Mesenchymal stem cell (in vitro differentiated cells and primary cell): ENCODE measurements at regions not wholly inside any gene's neighbourhood (a gene's known extent, or its start where the extent isn't known, plus 50 kb on each side); places are given as distances from the start of the nearest gene placed in this dataset.
A peak's percentile ranks its signal among the peaks of the same experiment; 100 is the strongest.

ENCODE experiments used
- DNase-seq: peaks from one replicate; pipeline ENCODE4 v3.0.0-alpha.2; 2013
- H2AFZ ChIP-seq: one replicate; pipeline ENCODE4 v1.6.1; 2013; ENCODE audit warnings: low read depth, mild to moderate bottlenecking, control low read depth, inconsistent platforms, low read length, moderate library complexity
- H2AK5ac ChIP-seq: 2 replicates; pipeline ENCODE4 v1.6.1; 2013; ENCODE audit warnings: low read length, moderate library complexity, mild to moderate bottlenecking, inconsistent platforms; ENCODE audit not compliant: severe bottlenecking
- H2BK120ac ChIP-seq: one replicate; pipeline ENCODE4 v1.6.1; 2013; ENCODE audit warnings: low read depth, mild to moderate bottlenecking, inconsistent platforms, low read length, moderate library complexity
- H2BK12ac ChIP-seq, 2 experiments: one replicate each; pipeline ENCODE4 v1.6.1; 2013; ENCODE audit warnings: inconsistent platforms in 2 of 2, low read length in 2 of 2, mild to moderate bottlenecking in 2 of 2, moderate library complexity in 2 of 2, control low read depth in 1 of 2
- H2BK15ac ChIP-seq: one replicate; pipeline ENCODE4 v1.6.1; 2013; ENCODE audit warnings: mild to moderate bottlenecking, low read depth, inconsistent platforms; ENCODE audit not compliant: poor library complexity, severe bottlenecking
- H2BK5ac ChIP-seq: 2 replicates; pipeline ENCODE4 v1.6.1; 2013; ENCODE audit warnings: low read depth, mild to moderate bottlenecking, low read length, control low read depth, inconsistent platforms; ENCODE audit not compliant: poor library complexity, severe bottlenecking
- H3K14ac ChIP-seq, 2 experiments: one replicate each; pipeline ENCODE4 v1.6.1; 2013; ENCODE audit warnings: inconsistent platforms in 2 of 2, low read length in 2 of 2, control low read depth in 1 of 2, mild to moderate bottlenecking in 1 of 2, moderate library complexity in 1 of 2
- H3K18ac ChIP-seq, 2 experiments: one replicate each; pipeline ENCODE4 v1.6.1; 2013; ENCODE audit warnings: inconsistent platforms in 2 of 2, low read length in 2 of 2, control low read depth in 1 of 2, low read depth in 1 of 2, mild to moderate bottlenecking in 1 of 2
- H3K23ac ChIP-seq, 2 experiments: one replicate each; pipeline ENCODE4 v1.6.1; 2013; ENCODE audit warnings: inconsistent platforms in 2 of 2, low read length in 2 of 2, mild to moderate bottlenecking in 2 of 2, moderate library complexity in 2 of 2, control low read depth in 1 of 2
- H3K27ac ChIP-seq: 2 replicates; pipeline ENCODE4 v1.5.1; 2013; ENCODE audit warnings: mild to moderate bottlenecking, moderate library complexity, low read length, control low read depth, inconsistent platforms; ENCODE audit not compliant: poor library complexity, severe bottlenecking
- H3K27me3 ChIP-seq, 2 experiments: 2 replicates each; pipeline versions ENCODE4 v1.6.1 to v1.7.0; 2013; ENCODE audit warnings: low read length in 2 of 2, mild to moderate bottlenecking in 2 of 2, moderate library complexity in 2 of 2, control low read depth in 1 of 2, inconsistent platforms in 1 of 2; ENCODE audit not compliant: control insufficient read depth in 1 of 2, insufficient read depth in 1 of 2
- H3K36me3 ChIP-seq, 2 experiments: 2 replicates each; pipeline versions ENCODE4 v1.6.1 to v1.7.0; 2013; ENCODE audit warnings: low read length in 2 of 2, control low read depth in 1 of 2, inconsistent platforms in 1 of 2, low read depth in 1 of 2, mild to moderate bottlenecking in 1 of 2; ENCODE audit not compliant: insufficient read depth in 2 of 2, control insufficient read depth in 1 of 2
- H3K4ac ChIP-seq, 2 experiments: one replicate each; pipeline ENCODE4 v1.6.1; 2013; ENCODE audit warnings: inconsistent platforms in 2 of 2, low read length in 2 of 2, mild to moderate bottlenecking in 2 of 2, moderate library complexity in 2 of 2, control low read depth in 1 of 2, low read depth in 1 of 2
- H3K4me1 ChIP-seq: 2 replicates; pipeline ENCODE4 v1.6.1; 2013; ENCODE audit warnings: low read depth, low read length, control low read depth; ENCODE audit not compliant: control insufficient read depth, insufficient read depth
- H3K4me2 ChIP-seq: 2 replicates; pipeline ENCODE4 v1.6.1; 2013; ENCODE audit warnings: low read length, mild to moderate bottlenecking, inconsistent platforms; ENCODE audit not compliant: poor library complexity, severe bottlenecking
- H3K4me3 ChIP-seq, 2 experiments: 2 replicates each; pipeline versions ENCODE4 v1.5.1 to v1.7.0; 2013; ENCODE audit warnings: low read length in 2 of 2, mild to moderate bottlenecking in 2 of 2, control low read depth in 1 of 2, low read depth in 1 of 2; ENCODE audit not compliant: insufficient read depth in 1 of 2
- H3K79me1 ChIP-seq: replicated peaks from 2 replicates; pipeline ENCODE4 v1.6.1; 2013; ENCODE audit warnings: mild to moderate bottlenecking, control low read depth, low read length, inconsistent platforms; ENCODE audit not compliant: poor library complexity, severe bottlenecking
- H3K9ac ChIP-seq: 2 replicates; pipeline ENCODE4 v1.7.0; 2013; ENCODE audit warnings: mild to moderate bottlenecking, low read length, moderate library complexity
- H3K9me3 ChIP-seq: 2 replicates; pipeline ENCODE4 v1.7.0; 2013; ENCODE audit warnings: mild to moderate bottlenecking, low read length; ENCODE audit not compliant: control insufficient read depth
- H4K8ac ChIP-seq: one replicate; pipeline ENCODE4 v1.6.1; 2013; ENCODE audit warnings: inconsistent platforms, mild to moderate bottlenecking, low read length, moderate library complexity
- H4K91ac ChIP-seq: one replicate; pipeline ENCODE4 v1.6.1; 2013; ENCODE audit warnings: mild to moderate bottlenecking, low read length, inconsistent platforms
- WGBS: methylation state at CpG from one replicate; pipeline ENCODE4 v1.1.7; 2013; ENCODE audit warnings: mixed read lengths; 5-methylcytosine and 5-hydroxymethylcytosine counted together

DNA sequence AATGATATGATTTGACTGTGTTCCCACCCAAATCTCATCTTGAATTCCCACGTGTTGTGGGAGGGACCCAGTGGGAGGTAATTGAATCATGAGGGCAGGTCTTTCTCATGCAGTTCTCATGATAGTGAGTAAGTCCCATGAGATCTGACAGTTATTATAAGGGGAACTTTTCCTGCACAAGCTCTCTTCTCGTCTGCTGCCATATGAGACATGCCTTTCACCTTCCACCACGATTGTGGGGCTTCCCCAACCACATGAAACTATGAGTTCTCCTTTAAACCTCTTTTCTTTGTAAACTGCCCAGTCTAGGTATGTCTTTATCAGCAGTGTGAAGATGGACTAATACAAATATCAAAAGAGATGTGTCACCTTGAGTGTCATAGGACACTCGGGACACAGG lies 502.7 kb upstream of the PODXL start:
- no peak overlapping the region for H3K23ac ChIP-seq
- no peaks in the 10 kb centered on the region for H3K4me1 ChIP-seq
- H3K14ac ChIP-seq: no peak overlapping the region
- H2AK5ac ChIP-seq: no peak overlapping the region
- no peak overlapping the region for H3K18ac ChIP-seq
- H2BK15ac ChIP-seq: no peak overlapping the region
- H3K9me3 ChIP-seq: no peaks in the 10 kb centered on the region
- H2AFZ ChIP-seq: no peak overlapping the region
- no peak overlapping the region for H3K4ac ChIP-seq
- no peak overlapping the region for H4K91ac ChIP-seq
- DNase-seq: no peak
- H3K27me3 ChIP-seq: peaks cover 0 to 9% of the 10 kb centered on the region in 2 experiments
- H3K27ac ChIP-seq: no peak overlapping the region
- H2BK12ac ChIP-seq: no peak overlapping the region
- H3K9ac ChIP-seq: no peak overlapping the region
- no peak overlapping the region for H3K4me2 ChIP-seq
- no peak overlapping the region for H4K8ac ChIP-seq
- H3K79me1 ChIP-seq: no peaks in the 10 kb centered on the region
- H3K36me3 ChIP-seq: no peaks in the 10 kb centered on the region
- 60% methylated on average over 1 of the region's 4 CpGs for WGBS
- H3K4me3 ChIP-seq: no peak overlapping the region
- H2BK5ac ChIP-seq: no peak overlapping the region
- H2BK120ac ChIP-seq: no peak overlapping the region

GRCh38 chr7:132055336-132056120 lies 499.1 kb upstream of the PODXL start:
- Histone ChIP-seq H3K79me1 (no peaks in the 10 kb centered on the region), H2BK120ac (no peak overlapping the region), H4K91ac (no peak overlapping the region), H3K4me2 (no peak overlapping the region), H3K4me3 (no peak overlapping the region), H2BK5ac (no peak overlapping the region), H3K4me1 (no peaks in the 10 kb centered on the region), H2BK15ac (no peak overlapping the region), H2BK12ac (no peak overlapping the region), H2AK5ac (no peak overlapping the region), H3K9me3 (no peaks in the 10 kb centered on the region), H3K14ac (no peak overlapping the region), H3K4ac (no peak overlapping the region), H3K36me3 (no peaks in the 10 kb centered on the region), H2AFZ (no peak overlapping the region), H4K8ac (no peak overlapping the region), H3K27me3 (peaks cover 9 to 13% of the 10 kb centered on the region in 2 experiments), H3K23ac (no peak overlapping the region), H3K27ac (no peak overlapping the region), H3K18ac (no peak overlapping the region), H3K9ac (no peak overlapping the region)
- WGBS: 84% methylated on average over 8 of the region's 9 CpGs
- DNase-seq: no peak

DNA sequence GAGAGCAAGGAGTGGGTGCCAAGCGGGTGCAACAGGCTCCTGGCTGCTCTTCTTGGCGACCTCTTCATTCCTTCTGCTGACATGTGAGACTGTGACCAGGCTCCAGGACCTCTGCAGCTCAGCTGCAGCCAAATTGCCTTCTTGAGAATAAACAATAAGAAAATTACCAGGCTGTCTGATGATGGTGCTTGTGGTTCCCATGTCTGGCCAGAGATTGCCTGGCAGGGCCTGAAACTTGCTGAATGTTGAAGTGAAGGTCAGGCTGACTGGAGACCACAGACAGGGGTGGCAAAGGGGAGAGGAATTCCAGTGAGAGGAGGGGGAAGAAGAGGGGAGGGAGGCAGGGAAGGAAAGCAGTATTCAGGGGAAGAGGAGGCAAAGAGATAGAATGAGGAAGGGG lies 497.4 kb upstream of the PODXL start:
- Histone ChIP-seq H3K14ac (no peak overlapping the region), H3K4ac (no peak overlapping the region), H4K8ac (no peak overlapping the region), H3K27me3 (peaks cover 9 to 13% of the 10 kb centered on the region in 2 experiments), H3K9me3 (no peaks in the 10 kb centered on the region), H3K79me1 (no peaks in the 10 kb centered on the region), H2BK120ac (no peak overlapping the region), H3K36me3 (no peaks in the 10 kb centered on the region), H3K4me3 (no peak overlapping the region), H3K27ac (no peak overlapping the region), H2BK12ac (no peak overlapping the region), H3K4me2 (no peak overlapping the region), H2AK5ac (no peak overlapping the region), H3K4me1 (no peaks in the 10 kb centered on the region), H2AFZ (no peak overlapping the region), H2BK15ac (no peak overlapping the region), H3K9ac (no peak overlapping the region), H3K18ac (no peak overlapping the region), H3K23ac (no peak overlapping the region), H2BK5ac (no peak overlapping the region), H4K91ac (no peak overlapping the region)
- 56% methylated on average over 2 of the region's 2 CpGs for WGBS
- DNase-seq: no peak

DNA sequence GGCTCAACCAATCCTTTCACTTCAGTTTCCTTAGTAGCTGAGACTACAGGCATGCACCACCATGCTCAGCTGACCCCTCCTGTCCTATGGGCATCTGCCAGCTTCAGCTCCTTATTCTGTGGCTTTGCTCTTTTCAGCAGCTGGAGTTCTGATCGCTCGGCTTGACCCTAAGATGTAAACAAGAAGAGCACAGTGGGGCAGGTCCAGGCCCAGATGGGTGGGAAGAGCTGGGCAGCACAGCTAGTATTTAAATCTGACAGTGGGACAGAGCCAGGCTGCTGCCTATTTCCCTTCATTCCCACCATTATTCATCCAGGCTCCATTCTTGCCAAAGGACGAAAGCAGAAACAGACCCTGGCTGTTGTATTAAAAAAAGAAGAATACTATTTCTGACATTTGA lies 494.9 kb upstream of the PODXL start:
- Histone ChIP-seq H3K27ac (no peak overlapping the region), H3K4me3 (no peak overlapping the region), H2BK120ac (no peak overlapping the region), H3K14ac (peak overlapping the region in 1 of 2 experiments; percentile 74), H3K27me3 (peaks cover 9 to 22% of the 10 kb centered on the region in 2 experiments), H3K79me1 (no peaks in the 10 kb centered on the region), H3K9me3 (no peaks in the 10 kb centered on the region), H3K4me1 (no peaks in the 10 kb centered on the region), H4K8ac (no peak overlapping the region), H3K4ac (no peak overlapping the region), H3K23ac (no peak overlapping the region), H2AK5ac (no peak overlapping the region), H2AFZ (no peak overlapping the region), H2BK15ac (no peak overlapping the region), H2BK5ac (no peak overlapping the region), H3K18ac (no peak overlapping the region), H3K4me2 (no peak overlapping the region), H4K91ac (no peak overlapping the region), H2BK12ac (no peak overlapping the region), H3K36me3 (no peaks in the 10 kb centered on the region), H3K9ac (no peak overlapping the region)
- no peak for DNase-seq
- 59% methylated on average over 2 of the region's 3 CpGs for WGBS
